Skeletal muscle tissue (tissue), 3 donors: ENCODE measurements at regions not wholly inside any gene's neighbourhood (a gene's known extent, or its start where the extent isn't known, plus 50 kb on each side); places are given as distances from the start of the nearest gene placed in this dataset.

ENCODE experiments used
- H3K27ac ChIP-seq: one replicate; pipeline ENCODE4 v1.7.0; 2013; ENCODE audit warnings: mild to moderate bottlenecking, low read depth, low read length, inconsistent platforms
- H3K27me3 ChIP-seq, 3 donors: one replicate each; pipeline ENCODE4 v1.7.0; 2013; ENCODE audit warnings: low read length in 3 of 3; ENCODE audit not compliant: control insufficient read depth in 3 of 3, insufficient read depth in 3 of 3
- H3K36me3 ChIP-seq, 3 donors: one replicate each; pipeline ENCODE4 v1.7.0; 2013; ENCODE audit warnings: low read length in 3 of 3; ENCODE audit not compliant: control insufficient read depth in 3 of 3, insufficient read depth in 3 of 3
- H3K4me1 ChIP-seq, 3 donors: one replicate each; pipeline ENCODE4 v1.7.0; 2013; ENCODE audit warnings: low read length in 3 of 3, mild to moderate bottlenecking in 3 of 3; ENCODE audit not compliant: control insufficient read depth in 3 of 3, insufficient read depth in 3 of 3
- H3K4me3 ChIP-seq, 3 donors: one replicate each; pipeline ENCODE4 v1.7.0; 2013; ENCODE audit warnings: low read length in 3 of 3
- H3K9ac ChIP-seq, 3 donors: one replicate each; pipeline ENCODE4 v1.7.0; 2013; ENCODE audit warnings: low read length in 3 of 3, mild to moderate bottlenecking in 3 of 3, moderate library complexity in 2 of 3, low read depth in 1 of 3
- H3K9me3 ChIP-seq, 3 donors: one replicate each; pipeline ENCODE4 v1.7.0; 2013; ENCODE audit warnings: low read length in 3 of 3; ENCODE audit not compliant: control insufficient read depth in 3 of 3
- donor health status: Osteomylitis.

- H3K9ac ChIP-seq, result no peak overlapping the region
- no peaks in the 10 kb centered on the region for H3K4me1 ChIP-seq
- H3K4me3 ChIP-seq, result no peak overlapping the region
- no peak overlapping the region for H3K27ac ChIP-seq
- H3K9me3 ChIP-seq, result peaks cover 0 to 2% (median 2%) of the 10 kb centered on the region in 3 donors
- H3K27me3 ChIP-seq, result no peaks in the 10 kb centered on the region
- H3K36me3 ChIP-seq, result no peaks in the 10 kb centered on the region
Observed at GRCh38 chr5:122252319-122252718, 59.7 kb upstream of the SNCAIP start.

GRCh38 chr5:122253794-122254193 is 58.2 kb upstream of the SNCAIP start:
- H3K4me1 ChIP-seq, result no peaks in the 10 kb centered on the region
- no peaks in the 10 kb centered on the region for H3K36me3 ChIP-seq
- no peak overlapping the region for H3K27ac ChIP-seq
- H3K4me3 ChIP-seq, result no peak overlapping the region
- no peak overlapping the region for H3K9ac ChIP-seq
- H3K27me3 ChIP-seq, result no peaks in the 10 kb centered on the region
- peaks cover 0 to 2% (median 2%) of the 10 kb centered on the region in 3 donors for H3K9me3 ChIP-seq

GRCh38 chr5:122256388-122256787 is 55.6 kb upstream of the SNCAIP start:
- Histone ChIP-seq H3K9ac (no peak overlapping the region), H3K4me1 (no peaks in the 10 kb centered on the region), H3K27ac (no peak overlapping the region), H3K36me3 (no peaks in the 10 kb centered on the region), H3K4me3 (no peak overlapping the region), H3K27me3 (no peaks in the 10 kb centered on the region), H3K9me3 (peaks cover 0 to 2% (median 2%) of the 10 kb centered on the region in 3 donors)

- Histone ChIP-seq H3K4me3 (no peak overlapping the region), H3K9ac (no peak overlapping the region), H3K4me1 (no peaks in the 10 kb centered on the region), H3K27me3 (no peaks in the 10 kb centered on the region), H3K9me3 (peaks cover 0 to 2% (median 2%) of the 10 kb centered on the region in 3 donors), H3K27ac (no peak overlapping the region), H3K36me3 (no peaks in the 10 kb centered on the region)
Observed at GRCh38 chr5:122257000-122257399, 55.0 kb upstream of the SNCAIP start.

- no peak overlapping the region for H3K9ac ChIP-seq
- H3K4me1 ChIP-seq, result no peaks in the 10 kb centered on the region
- H3K9me3 ChIP-seq, result peaks cover 0 to 2% (median 2%) of the 10 kb centered on the region in 3 donors
- no peak overlapping the region for H3K27ac ChIP-seq
- H3K27me3 ChIP-seq, result no peaks in the 10 kb centered on the region
- H3K4me3 ChIP-seq, result no peak overlapping the region
- no peaks in the 10 kb centered on the region for H3K36me3 ChIP-seq
Observed at GRCh38 chr5:122258241-122258640, 53.8 kb upstream of the SNCAIP start.

- Histone ChIP-seq H3K9ac (no peak overlapping the region), H3K9me3 (peaks cover 0 to 2% (median 2%) of the 10 kb centered on the region in 3 donors), H3K36me3 (no peaks in the 10 kb centered on the region), H3K27me3 (no peaks in the 10 kb centered on the region), H3K4me1 (no peaks in the 10 kb centered on the region), H3K4me3 (no peak overlapping the region), H3K27ac (no peak overlapping the region)
Observed at GRCh38 chr5:122258840-122259239, 53.2 kb upstream of the SNCAIP start.

GRCh38 chr5:122259995-122260394 is 52.0 kb upstream of the SNCAIP start:
- Histone ChIP-seq H3K36me3 (no peaks in the 10 kb centered on the region), H3K4me3 (no peak overlapping the region), H3K9ac (no peak overlapping the region), H3K9me3 (peaks cover 0 to 2% (median 2%) of the 10 kb centered on the region in 3 donors), H3K27me3 (no peaks in the 10 kb centered on the region), H3K4me1 (no peaks in the 10 kb centered on the region), H3K27ac (no peak overlapping the region)

- Histone ChIP-seq H3K9me3 (no peaks in the 10 kb centered on the region), H3K4me3 (no peak overlapping the region), H3K27me3 (no peaks in the 10 kb centered on the region), H3K27ac (no peak overlapping the region), H3K36me3 (no peaks in the 10 kb centered on the region), H3K4me1 (no peaks in the 10 kb centered on the region), H3K9ac (no peak overlapping the region)
Observed at GRCh38 chr5:122262103-122262502, 49.9 kb upstream of the SNCAIP start.
